Transverse colon (tissue), 3 donors: ENCODE measurements at regions not wholly inside any gene's neighbourhood (a gene's known extent, or its start where the extent isn't known, plus 50 kb on each side); places are given as distances from the start of the nearest gene placed in this dataset.

ENCODE experiments used
- CTCF ChIP-seq, 5 experiments: fragments of 200-600 bp in 3 of 5; fragments of 450-650 bp in 2 of 5; sonication (generic) in 3 of 5; IDR thresholded peaks; 1 replicate in 2 of 5; 2 replicates in 3 of 5; pipeline ENCODE4 v1.5.1; 2016 to 2017; ENCODE audit warnings: antibody characterized with exemption in 5 of 5, inconsistent platforms in 3 of 5, mild to moderate bottlenecking in 2 of 5, moderate library complexity in 1 of 5
- EP300 ChIP-seq: sonication (generic); formaldehyde crosslinking; IDR thresholded peaks from one replicate; pipeline ENCODE4 v1.6.1; 2017; ENCODE audit warnings: antibody characterized with exemption, low read depth
- POLR2A ChIP-seq: fragments of 450-650 bp; IDR thresholded peaks from one replicate; pipeline ENCODE4 v1.6.1; 2016; ENCODE audit warnings: antibody characterized with exemption, mild to moderate bottlenecking, moderate library complexity

- TF ChIP-seq CTCF (IDR thresholded peaks at IDR 0.05): no peak
- no peak for TF ChIP-seq EP300
- TF ChIP-seq POLR2A: no peak
Observed at GRCh38 chr11:10382518-10382917, 72.5 kb upstream of the AMPD3 start.
